Forelimb muscle (tissue), 1 donor: ENCODE measurements at regions not wholly inside any gene's neighbourhood (a gene's known extent, or its start where the extent isn't known, plus 50 kb on each side); places are given as distances from the start of the nearest gene placed in this dataset.

Source experiments
- DNase-seq: peaks from one replicate; pipeline ENCODE4 v3.0.0-alpha.2; 2013; ENCODE audit warnings: low read depth

DNA sequence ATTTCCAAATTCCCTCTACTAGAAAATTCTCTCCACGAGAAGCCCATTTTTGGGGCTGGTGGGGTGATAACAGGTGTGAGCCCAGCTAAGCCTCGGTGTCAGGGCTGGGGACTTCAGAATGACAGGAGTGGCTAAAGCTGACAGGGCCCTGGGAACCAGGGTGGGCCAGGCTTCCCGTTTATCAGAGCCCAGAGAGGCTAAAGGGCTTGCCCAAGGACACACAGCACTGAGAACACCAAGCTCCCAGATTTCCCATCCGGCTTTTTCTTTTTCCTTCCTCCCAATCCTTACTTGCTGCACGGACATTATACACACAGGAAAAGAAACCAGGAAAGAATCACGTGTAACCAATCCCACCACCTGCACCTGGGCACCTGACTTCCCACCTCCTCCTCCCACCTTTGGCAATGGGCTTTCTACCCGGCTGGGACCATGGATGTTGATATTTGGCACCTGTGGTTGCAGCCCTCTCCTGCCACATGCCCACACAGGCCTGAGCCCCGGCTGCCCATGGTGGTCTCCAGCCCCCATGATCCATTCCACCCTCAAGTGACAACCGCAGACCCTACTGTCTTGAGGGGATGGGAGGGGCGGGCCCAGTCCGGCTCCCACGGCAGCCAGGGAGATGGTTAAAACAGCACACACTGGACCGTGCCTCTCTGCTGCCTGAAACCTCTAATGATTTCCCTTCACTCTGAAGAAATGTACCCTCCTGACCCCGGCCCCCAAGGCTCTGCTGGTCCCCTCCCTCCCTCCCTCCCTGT, 78.9 kb downstream of the ENGASE start:
- no peak for DNase-seq

DNA sequence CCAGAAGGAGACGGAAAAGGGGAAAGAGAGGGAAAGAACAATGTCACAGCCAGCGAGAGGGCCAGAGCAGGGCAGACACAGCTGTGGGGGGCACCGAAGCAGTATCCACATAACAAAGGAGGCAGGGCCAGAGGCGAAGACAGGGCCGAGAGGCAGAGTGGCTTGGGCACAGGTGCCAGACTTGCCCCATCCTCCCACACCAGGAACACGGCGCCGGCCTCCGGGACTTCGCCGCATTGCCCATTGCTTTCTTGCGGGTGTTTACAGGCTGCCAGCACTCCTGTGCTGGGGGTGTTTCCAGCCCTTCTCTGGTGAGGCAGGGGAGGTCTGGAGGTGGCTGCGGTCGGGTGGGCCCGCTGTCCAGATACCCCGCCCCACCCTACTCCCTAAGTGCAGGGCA, 78.0 kb downstream of the ENGASE start:
- no peak for DNase-seq

- no peak for DNase-seq
Measured at GRCh38 chr17:79152110-79152509, 77.5 kb downstream of the ENGASE start.

DNA sequence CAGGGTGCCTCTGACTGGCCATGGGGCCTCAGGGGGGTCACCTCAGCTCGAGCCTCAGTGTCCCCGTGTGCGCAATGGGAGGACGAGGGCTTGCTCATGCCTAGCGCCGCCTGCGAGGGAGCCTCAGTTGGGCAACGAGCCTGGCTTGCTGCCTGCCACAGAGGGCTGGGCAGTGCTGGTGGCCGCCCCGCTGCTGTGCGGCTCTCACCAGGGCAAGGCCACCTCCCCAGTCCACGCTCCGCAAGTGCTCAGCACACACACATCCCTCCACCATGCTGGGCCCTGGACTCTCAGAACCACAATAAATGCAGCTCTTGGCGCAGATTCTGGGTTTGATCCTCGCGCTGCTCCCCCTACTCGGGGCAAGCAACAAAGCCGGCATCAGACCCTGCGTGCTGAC, 76.2 kb downstream of the ENGASE start:
- no peak for DNase-seq

GRCh38 chr17:79150035-79150733, 75.6 kb downstream of the ENGASE start:
- DNase-seq, result no peak

GRCh38 chr17:79148584-79148983, 74.0 kb downstream of the ENGASE start:
- no peak for DNase-seq

DNA sequence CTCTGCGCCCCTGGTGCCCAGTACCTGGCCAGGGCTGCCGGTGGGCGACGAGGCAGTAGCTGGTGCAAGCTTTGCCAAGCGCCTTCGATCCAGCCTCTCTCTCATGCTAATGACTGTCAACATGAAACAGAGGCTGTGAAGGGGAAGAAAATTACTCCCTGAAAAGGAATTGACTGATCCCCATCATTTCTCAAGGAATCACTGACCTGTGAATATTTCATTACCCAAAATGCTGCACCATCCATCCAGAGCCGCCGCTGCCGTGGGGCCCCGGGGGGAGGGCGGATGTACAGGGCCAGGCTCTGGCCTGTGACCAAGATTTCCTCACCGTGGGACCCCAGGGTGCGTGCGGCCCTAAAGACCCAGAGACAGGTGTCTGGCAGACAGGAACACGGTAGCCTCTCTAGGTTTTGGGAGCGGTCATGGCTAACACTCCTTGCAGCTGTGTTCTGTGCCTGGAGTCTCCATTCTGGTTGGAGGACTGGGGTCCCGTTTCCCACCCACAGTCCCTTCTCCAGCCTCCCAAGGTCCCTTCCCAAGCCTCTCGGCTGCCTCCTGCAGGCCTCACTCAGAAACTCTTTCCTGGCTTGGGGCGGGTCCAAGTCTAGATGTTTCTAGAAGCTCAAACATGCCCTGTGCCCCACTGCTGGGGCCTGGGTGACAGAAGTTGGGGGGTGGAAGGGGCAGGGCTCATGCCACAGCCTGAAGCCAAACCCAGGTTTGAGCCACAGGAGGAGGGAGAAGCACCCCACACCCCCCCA, 73.3 kb downstream of the ENGASE start:
- no peak for DNase-seq

GRCh38 chr17:79146562-79146961, 71.9 kb downstream of the ENGASE start:
- no peak for DNase-seq

DNA sequence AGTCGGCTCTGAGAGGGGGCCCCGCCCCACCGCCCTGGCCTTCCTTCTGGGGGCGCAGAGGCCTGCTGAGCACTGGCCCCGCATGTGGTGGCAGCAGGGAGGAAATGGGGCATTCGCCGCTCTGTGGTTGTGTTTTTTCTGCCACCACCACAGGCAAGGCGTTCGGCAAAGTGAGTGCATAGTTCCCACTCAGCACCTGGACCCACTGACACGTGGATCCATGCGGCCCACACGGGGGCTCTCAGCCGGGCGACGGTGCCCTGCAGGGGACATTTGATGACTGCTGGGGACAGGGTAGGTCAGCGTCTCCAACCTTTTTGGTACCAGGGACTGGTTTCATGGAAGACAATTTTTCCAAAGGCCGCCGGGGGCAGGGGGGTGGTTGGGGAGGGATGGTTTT, 70.9 kb downstream of the ENGASE start:
- DNase-seq, result no peak

DNA sequence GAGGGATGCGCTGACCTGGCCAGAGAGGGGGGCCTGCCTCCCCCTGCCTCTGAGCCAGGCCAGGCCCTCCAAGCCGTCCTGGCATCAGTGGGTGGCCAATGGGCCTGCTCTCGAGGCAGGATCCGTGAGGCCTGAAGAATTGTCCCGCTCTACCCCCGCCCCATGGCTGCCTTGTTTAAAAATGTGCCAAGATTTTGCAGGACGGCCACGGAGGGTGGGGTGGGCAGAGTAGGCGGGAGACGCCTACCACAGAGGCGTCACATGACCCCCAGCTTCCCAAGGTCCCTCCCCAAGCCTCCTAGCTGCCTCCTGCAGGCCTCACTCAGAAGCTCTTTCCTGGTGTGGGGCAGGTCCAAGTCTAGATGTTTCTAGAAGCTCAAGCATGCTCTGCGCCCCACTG, 69.5 kb downstream of the ENGASE start:
- DNase-seq, result no peak

DNA sequence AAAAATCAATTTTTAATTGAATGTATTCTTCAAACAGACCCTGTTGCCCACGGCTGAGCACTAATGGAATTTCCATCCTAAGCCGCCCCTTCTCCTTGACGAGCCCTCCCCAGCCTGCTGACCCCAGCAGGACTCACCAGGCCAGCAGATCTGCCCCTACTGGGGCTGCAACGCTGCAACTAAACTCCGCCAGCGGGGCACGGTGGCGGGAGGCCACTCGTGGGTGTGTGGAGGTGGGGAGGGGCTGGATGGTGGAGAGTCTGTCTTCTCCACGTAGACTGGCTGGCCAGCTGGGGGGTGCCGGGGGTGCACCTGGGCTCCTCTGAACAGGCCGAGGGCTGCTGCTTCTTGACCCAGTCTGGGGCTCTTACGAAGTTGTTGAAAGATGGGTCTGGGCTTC, 67.8 kb downstream of the ENGASE start:
- DNase-seq, result no peak

GRCh38 chr17:79141578-79142355, 67.1 kb downstream of the ENGASE start:
- no peak for DNase-seq

GRCh38 chr17:79138826-79139225, 64.2 kb downstream of the ENGASE start:
- no peak for DNase-seq

DNA sequence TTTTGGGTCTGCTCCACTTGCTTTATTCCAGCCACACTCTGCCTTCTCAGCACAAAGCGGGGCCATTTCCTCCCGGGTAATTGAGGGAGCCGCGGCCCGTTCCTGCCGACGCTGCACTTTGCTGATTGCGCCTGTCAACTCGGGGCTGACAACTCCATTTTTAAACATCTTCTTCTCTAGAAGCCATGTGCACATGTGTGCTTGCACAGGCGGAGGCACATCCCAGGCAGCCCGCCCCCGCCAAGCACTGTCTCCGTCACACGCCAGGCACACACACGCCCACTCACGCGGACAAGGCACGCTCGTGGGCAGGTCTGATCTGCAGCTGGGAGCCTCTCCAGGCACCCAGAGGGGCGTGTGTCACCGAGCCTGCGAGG, 63.2 kb downstream of the ENGASE start:
- DNase-seq, result no peak

- no peak for DNase-seq
Measured at GRCh38 chr17:79137015-79137788, 62.6 kb downstream of the ENGASE start.

GRCh38 chr17:79136596-79136995, 62.0 kb downstream of the ENGASE start:
- no peak for DNase-seq
